ENCODE measurements at regions not wholly inside any gene's neighbourhood (a gene's known extent, or its start where the extent isn't known, plus 50 kb on each side); places are given as distances from the start of the nearest gene placed in this dataset.

DNA sequence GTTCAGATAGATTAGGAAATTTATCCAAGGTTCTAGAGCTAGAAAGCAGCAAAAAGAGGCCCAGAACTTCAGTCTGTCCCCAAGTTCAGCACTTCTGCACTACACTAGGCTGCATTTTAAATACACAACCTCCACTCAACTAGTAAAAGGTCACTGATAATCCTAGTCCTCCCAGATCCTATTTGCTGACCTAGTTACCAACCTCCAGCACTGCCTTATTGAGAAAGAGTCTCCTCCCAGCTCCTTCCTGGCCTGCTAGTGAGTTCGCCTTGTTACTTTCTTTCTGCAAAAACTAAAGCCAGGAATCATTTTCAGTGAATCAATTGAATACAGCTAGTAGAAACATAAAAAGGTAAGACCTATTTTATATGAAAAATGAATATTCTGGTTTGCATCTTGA, 84.1 kb upstream of the ZNF800 start:
- TF ChIP-seq, protein P1, sequence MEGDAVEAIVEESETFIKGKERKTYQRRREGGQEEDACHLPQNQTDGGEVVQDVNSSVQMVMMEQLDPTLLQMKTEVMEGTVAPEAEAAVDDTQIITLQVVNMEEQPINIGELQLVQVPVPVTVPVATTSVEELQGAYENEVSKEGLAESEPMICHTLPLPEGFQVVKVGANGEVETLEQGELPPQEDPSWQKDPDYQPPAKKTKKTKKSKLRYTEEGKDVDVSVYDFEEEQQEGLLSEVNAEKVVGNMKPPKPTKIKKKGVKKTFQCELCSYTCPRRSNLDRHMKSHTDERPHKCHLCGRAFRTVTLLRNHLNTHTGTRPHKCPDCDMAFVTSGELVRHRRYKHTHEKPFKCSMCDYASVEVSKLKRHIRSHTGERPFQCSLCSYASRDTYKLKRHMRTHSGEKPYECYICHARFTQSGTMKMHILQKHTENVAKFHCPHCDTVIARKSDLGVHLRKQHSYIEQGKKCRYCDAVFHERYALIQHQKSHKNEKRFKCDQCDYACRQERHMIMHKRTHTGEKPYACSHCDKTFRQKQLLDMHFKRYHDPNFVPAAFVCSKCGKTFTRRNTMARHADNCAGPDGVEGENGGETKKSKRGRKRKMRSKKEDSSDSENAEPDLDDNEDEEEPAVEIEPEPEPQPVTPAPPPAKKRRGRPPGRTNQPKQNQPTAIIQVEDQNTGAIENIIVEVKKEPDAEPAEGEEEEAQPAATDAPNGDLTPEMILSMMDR (IDR thresholded peaks at IDR 0.05) = no peak
- no peak for TF ChIP-seq POLR2A (IDR thresholded peaks at IDR 0.05)
